ENCODE measurements at regions not wholly inside any gene's neighbourhood (a gene's known extent, or its start where the extent isn't known, plus 50 kb on each side); places are given as distances from the start of the nearest gene placed in this dataset.

- DNase-seq (ENCODE audit: low read depth in 3 of 3, low spot score in 2 of 3) = no peak
Observed at GRCh38 chr11:27861706-27862430, 161.6 kb upstream of the BDNF start.

GRCh38 chr11:27860811-27861210 lies 160.6 kb upstream of the BDNF start:
- DNase-seq (ENCODE audit: low read depth in 3 of 3, low spot score in 2 of 3) = no peak

- DNase-seq (ENCODE audit: low read depth in 3 of 3, low spot score in 2 of 3) = no peak
Observed at GRCh38 chr11:27858866-27859265, 158.6 kb upstream of the BDNF start.

- no peak for DNase-seq (ENCODE audit: low read depth in 3 of 3, low spot score in 2 of 3)
Observed at GRCh38 chr11:27857588-27857987, 157.3 kb upstream of the BDNF start.

- no peak for DNase-seq (ENCODE audit: low read depth in 3 of 3, low spot score in 2 of 3)
Observed at GRCh38 chr11:27857014-27857413, 156.8 kb upstream of the BDNF start.

- no peak for DNase-seq (ENCODE audit: low read depth in 3 of 3, low spot score in 2 of 3)
Observed at GRCh38 chr11:27848423-27848822, 148.2 kb upstream of the BDNF start.

DNA sequence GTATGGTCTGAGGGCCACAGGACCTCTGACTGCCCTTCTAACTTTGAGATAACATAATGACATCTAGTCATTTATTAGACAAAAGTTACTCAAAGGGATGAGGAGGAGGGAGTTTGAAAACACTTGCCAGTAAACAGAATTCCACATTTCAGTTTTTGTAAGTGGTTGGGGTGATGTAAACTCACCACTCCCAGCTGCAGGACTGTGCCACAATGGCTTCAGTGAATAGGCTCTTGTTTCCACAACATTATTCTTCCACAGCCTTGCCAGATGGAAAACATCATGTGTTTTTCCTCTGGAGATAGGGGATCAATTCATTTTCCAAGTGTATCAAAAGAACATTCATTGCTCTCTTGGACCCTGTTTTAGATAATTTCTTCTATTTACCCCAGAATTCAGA lies 147.2 kb upstream of the BDNF start:
- no peak for DNase-seq (ENCODE audit: low read depth in 3 of 3, low spot score in 2 of 3)

GRCh38 chr11:27842290-27842689 lies 142.0 kb upstream of the BDNF start:
- DNase-seq (ENCODE audit: low read depth in 3 of 3, low spot score in 2 of 3) = no peak

DNA sequence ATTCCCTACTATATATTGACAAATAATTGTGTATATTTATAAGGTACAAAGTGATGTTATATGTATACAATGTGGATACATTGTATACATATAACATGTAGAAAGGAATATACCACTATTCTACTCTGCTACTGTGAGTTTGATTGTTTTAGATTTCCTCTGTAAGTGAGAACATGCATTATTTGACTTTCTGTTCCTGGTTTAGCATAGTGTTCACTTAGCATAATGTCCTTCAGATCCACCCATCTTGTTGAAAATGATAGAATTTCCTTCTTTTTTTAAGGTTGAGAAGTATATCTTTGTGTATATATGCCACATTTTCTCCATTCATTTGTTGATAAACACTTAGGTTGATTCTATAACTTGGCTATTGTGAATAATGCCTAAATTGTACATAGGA lies 140.8 kb upstream of the BDNF start:
- DNase-seq (ENCODE audit: low read depth in 3 of 3, low spot score in 2 of 3) = no peak

DNA sequence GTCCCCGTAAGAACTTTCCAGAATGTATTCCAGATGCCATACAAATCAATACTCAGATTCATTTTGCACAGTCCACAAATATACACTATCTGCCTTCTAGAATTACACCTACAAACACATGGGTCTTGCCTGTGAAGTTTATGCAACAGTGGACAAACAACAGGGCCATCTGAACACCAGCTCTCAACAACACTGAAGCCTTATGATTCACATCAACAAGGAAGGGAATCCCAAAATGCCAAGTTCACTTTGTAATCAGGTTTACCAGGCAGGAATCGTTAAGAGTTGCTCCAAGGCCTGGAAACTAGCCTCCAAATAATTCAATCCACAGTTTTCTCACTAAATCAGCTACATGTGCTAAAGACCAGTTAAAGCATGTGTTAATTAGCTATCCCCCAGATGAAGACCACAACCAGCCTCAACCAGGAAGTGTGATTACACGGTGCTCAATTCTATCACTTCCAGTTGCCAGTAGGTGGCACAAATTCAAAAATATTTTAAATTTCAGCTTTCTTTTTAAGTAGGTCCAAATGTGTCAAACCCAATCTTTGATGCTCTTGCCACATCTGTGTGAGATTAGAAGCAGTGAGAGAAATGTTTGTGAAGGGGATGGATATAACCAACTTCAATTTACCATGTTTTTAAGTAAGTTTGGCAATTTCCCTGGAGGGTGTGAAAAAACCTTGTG lies 139.1 kb upstream of the BDNF start:
- DNase-seq (ENCODE audit: low read depth in 3 of 3, low spot score in 2 of 3) = no peak

GRCh38 chr11:27838674-27839073 lies 138.4 kb upstream of the BDNF start:
- DNase-seq (ENCODE audit: low read depth in 3 of 3, low spot score in 2 of 3) = no peak

DNA sequence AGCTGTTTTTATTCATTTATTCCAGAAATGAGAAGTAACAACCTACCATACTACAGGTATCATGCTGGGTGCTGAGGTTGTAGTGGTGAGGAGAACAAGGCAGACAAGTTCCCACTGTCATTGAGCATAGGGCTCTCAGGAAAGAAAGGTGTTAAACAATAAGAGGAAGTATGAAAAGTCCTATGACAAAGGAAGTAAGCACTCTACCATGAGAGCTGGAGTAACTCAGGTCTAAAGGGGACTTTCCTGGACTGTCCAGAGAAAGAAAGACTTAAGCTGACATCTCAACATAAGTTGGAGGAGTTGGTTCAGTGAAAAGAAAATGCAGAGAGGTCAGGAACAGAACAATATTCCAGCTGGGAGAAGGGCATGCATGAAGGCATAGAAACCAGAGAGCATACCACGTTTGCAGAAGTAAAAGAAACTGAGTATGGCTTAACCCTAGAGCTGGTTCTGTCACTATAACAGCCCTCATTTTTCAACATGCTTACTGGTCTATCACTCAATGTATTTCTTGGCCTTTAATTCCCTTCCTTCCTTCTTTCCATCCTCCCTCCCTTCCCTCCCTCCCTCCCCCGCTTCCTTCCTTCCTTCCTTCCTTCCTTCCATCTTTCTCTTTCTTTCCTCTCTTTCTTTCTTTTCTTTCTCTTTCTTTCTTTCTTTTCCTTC lies 137.8 kb upstream of the BDNF start:
- DNase-seq (ENCODE audit: low read depth in 3 of 3, low spot score in 2 of 3) = no peak

DNA sequence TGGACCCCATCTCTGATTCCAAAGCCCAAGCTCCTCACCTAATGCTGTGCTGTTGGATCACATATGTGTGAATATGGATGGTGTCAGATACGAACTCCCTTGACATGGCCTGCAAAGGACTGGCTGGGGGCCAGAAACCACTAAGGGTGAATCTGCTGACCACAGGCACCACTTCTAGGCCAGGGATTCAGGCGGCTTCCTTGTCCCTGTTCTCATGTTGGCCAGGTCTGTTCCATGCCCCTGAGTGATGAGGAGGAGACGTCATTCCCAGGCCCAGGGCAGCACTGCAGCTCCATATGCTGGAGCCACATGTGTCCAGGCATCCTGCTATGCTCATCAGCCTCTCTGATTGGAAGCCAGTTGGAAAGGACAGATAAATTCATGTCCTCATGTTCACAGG lies 130.0 kb upstream of the BDNF start:
- no peak for DNase-seq (ENCODE audit: low read depth in 3 of 3, low spot score in 2 of 3)

DNA sequence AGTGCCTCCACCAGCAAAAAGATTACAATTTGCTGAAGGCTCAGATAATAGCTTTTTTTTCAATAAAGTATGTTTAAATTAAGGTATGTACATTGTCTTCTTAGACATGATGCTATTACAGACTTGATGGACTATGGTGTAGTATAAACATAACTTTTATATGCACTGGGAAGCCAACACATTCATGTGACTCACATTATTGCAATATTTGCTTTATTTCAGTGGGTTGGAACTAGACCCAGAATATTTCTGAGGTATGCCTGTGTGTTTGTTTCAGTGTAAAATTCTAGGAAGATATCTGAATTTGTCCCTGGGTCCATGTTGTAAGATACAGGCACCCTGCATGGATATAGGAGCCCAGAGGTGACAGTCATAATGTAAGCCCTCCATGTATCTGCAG lies 120.0 kb upstream of the BDNF start:
- no peak for DNase-seq (ENCODE audit: low read depth in 3 of 3, low spot score in 2 of 3)

GRCh38 chr11:27816197-27816596 lies 115.9 kb upstream of the BDNF start:
- DNase-seq (ENCODE audit: low read depth in 3 of 3, low spot score in 2 of 3) = no peak

DNA sequence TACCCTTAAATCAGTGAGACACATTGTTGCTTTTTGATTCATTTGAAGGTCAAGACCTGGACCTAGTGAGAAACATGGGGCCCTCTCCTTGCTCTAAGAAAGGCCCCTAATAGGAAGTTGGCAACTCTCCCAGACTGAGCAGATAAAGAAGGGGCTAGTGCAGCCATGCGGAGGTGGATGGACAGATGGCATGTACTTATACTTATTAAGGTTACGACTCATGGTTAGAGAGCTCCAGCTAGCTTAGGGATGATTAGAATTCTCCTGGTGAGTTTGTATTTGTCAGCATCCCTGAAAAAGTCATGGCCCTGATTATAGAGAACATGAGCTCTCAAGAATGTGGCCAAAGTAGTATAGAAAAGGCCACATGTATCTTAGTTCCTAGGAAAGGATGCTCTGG lies 112.1 kb upstream of the BDNF start:
- no peak for DNase-seq (ENCODE audit: low read depth in 3 of 3, low spot score in 2 of 3)

DNA sequence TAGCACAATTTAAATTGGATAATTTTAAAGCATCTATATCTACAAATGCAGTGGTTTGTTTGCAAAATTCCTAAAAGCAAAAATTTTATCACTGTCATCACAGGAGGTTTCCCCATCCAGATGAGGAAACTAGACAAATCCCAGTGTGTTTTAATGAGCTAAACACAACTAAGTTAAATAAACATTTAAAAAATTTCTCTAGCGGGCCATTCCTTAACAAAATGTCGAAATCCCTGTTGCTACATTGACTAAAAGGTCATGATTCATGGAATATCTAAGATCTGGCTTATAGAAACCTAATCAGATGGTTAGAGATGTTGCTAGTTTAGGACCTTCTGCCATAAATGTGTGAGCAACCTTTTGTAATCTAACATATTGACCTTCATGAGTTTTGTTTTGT lies 107.3 kb upstream of the BDNF start:
- DNase-seq (ENCODE audit: low read depth in 3 of 3, low spot score in 2 of 3) = no peak

DNA sequence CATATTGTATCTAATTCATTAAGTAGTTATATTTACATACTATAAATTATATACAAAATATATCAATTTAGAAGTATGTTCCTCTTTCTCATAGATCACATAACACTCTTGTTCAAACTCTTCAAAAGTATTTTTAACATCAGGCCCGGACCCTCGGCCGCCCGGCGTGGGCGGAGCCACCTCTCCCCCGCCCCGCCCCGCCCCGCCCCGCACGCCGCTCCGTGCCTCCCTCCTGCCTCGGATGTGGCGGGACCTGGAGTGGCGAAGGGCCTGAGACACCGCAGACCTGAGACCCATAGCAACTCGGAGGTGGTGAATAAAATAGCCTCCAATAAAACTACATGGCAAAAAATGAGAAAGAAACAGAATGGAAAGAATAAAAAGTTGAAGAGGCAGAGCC lies 105.9 kb upstream of the BDNF start:
- DNase-seq (ENCODE audit: low read depth in 3 of 3, low spot score in 2 of 3) = no peak

GRCh38 chr11:27795955-27796861 lies 96.0 kb upstream of the BDNF start:
- DNase-seq (ENCODE audit: low read depth in 3 of 3, low spot score in 2 of 3) = no peak

- DNase-seq (ENCODE audit: low read depth in 3 of 3, low spot score in 2 of 3) = no peak
Observed at GRCh38 chr11:27786864-27787263, 86.6 kb upstream of the BDNF start.

DNA sequence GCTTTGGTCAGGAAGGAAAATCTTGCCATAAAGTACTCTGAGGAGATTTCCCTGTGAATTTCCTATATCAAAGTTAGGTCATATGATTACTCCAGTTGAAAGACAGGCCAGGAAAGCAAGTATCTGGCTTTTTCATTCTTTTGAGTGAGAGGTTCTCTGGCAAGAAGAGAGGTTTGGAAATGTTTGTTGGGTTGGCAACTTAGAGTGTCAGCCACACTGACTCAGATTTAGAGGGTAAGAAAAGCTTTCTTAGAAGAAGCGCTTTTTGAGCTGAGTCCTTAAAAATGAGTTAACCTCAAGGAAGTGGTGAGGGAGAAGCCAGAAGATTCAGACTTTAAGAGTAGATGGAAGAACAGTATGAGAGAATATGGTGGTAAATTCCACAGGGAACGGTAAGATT lies 86.1 kb upstream of the BDNF start:
- no peak for DNase-seq (ENCODE audit: low read depth in 3 of 3, low spot score in 2 of 3)
